ENCODE measurements at regions not wholly inside any gene's neighbourhood (a gene's known extent, or its start where the extent isn't known, plus 50 kb on each side); places are given as distances from the start of the nearest gene placed in this dataset.

GRCh38 chr12:113713156-113713555 lies 241.5 kb upstream of the LHX5 start:
- TF ChIP-seq POLR2AphosphoS5 (IDR thresholded peaks at IDR 0.05; ENCODE audit: low read depth) (no peak), CTCF (IDR thresholded peaks at IDR 0.05; ENCODE audit: insufficient read depth, low read length) (no peak), REST (IDR thresholded peaks at IDR 0.05; ENCODE audit: insufficient replicate concordance, low read depth) (no peak)

Data from HL-60 (cell line).